ENCODE measurements at regions not wholly inside any gene's neighbourhood (a gene's known extent, or its start where the extent isn't known, plus 50 kb on each side); places are given as distances from the start of the nearest gene placed in this dataset.

DNA sequence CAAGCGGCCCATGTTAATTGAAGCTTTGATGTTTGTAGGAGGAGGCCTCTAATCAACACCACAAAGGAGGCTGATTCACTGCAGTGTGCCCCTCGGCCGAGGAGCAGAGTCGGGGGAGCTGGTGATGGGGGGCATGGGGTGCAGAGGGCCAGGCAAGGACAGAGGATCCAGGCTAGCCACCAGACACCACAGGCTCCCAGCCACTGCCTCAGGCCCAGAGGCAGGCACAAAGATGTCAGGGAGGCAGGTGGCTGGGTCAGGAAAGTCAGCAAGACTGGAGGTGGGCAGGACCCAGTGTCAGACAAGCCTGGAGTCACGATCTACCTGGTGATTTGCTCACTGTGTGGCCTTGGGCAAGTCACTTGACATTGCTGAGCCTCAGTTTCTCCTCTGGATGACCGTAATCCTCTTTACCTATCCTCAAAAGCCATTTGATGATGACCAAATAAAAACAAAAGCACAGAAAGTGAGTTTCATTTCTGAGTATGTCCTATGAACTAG, 121.0 kb downstream of the BUD13 start:
- no peak overlapping the region for H3K4me3 Mint-ChIP-seq (ENCODE audit: unreplicated experiment)
- peaks cover 5% of the 10 kb centered on the region for H3K9me3 Mint-ChIP-seq (ENCODE audit: unreplicated experiment)
- H3K27me3 Mint-ChIP-seq (ENCODE audit: unreplicated experiment) = peaks cover 7% of the 10 kb centered on the region
- H3K4me1 Mint-ChIP-seq (ENCODE audit: low read depth, unreplicated experiment) = peaks cover 10% of the 10 kb centered on the region
- peaks cover 24% of the 10 kb centered on the region for H3K36me3 Mint-ChIP-seq (ENCODE audit: unreplicated experiment)
- TF ChIP-seq, protein P1, sequence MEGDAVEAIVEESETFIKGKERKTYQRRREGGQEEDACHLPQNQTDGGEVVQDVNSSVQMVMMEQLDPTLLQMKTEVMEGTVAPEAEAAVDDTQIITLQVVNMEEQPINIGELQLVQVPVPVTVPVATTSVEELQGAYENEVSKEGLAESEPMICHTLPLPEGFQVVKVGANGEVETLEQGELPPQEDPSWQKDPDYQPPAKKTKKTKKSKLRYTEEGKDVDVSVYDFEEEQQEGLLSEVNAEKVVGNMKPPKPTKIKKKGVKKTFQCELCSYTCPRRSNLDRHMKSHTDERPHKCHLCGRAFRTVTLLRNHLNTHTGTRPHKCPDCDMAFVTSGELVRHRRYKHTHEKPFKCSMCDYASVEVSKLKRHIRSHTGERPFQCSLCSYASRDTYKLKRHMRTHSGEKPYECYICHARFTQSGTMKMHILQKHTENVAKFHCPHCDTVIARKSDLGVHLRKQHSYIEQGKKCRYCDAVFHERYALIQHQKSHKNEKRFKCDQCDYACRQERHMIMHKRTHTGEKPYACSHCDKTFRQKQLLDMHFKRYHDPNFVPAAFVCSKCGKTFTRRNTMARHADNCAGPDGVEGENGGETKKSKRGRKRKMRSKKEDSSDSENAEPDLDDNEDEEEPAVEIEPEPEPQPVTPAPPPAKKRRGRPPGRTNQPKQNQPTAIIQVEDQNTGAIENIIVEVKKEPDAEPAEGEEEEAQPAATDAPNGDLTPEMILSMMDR (IDR thresholded peaks at IDR 0.05; ENCODE audit: partially characterized antibody, unreplicated experiment) = no peak
- H3K27ac Mint-ChIP-seq (ENCODE audit: unreplicated experiment) = no peak overlapping the region
- DNase-seq = no peak

DNA sequence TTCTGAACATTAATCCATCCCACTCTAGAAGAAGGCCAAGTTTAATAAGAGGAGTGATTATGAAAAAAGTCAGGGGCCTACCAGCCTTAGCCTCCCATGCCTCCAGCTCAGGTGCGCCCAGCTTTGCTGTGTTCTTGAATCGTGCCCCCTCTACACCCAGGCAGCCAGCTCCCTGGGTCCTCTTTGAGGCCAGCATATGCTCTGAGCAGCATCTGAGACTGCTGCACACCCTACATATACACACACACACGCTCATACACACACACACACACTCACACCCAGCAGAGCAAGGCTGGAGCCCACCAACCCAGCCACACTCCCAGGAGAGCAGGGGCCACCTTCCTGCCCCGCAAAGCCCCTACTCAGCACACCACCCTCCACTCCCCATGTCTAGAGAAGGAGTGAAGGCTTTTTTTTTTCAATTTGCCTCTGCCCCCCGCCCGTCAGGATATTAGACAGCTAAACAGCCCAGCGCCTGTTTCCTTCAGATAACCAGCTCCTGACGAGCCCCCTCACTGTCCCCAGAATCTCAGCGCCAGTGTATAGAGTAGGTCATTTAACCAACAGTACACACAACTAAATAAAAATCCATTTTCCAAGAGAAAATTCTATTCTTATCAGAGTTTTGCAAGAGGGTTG, 121.6 kb downstream of the BUD13 start:
- H3K36me3 Mint-ChIP-seq (ENCODE audit: unreplicated experiment) = peaks cover 23% of the 10 kb centered on the region
- H3K4me1 Mint-ChIP-seq (ENCODE audit: low read depth, unreplicated experiment) = peaks cover 10% of the 10 kb centered on the region
- no peak for DNase-seq
- no peak overlapping the region for H3K27ac Mint-ChIP-seq (ENCODE audit: unreplicated experiment)
- peaks cover 7% of the 10 kb centered on the region for H3K27me3 Mint-ChIP-seq (ENCODE audit: unreplicated experiment)
- TF ChIP-seq, protein P1 (IDR thresholded peaks at IDR 0.05; ENCODE audit: partially characterized antibody, unreplicated experiment) = no peak
- H3K4me3 Mint-ChIP-seq (ENCODE audit: unreplicated experiment) = no peak overlapping the region
- H3K9me3 Mint-ChIP-seq (ENCODE audit: unreplicated experiment) = peaks cover 5% of the 10 kb centered on the region

DNA sequence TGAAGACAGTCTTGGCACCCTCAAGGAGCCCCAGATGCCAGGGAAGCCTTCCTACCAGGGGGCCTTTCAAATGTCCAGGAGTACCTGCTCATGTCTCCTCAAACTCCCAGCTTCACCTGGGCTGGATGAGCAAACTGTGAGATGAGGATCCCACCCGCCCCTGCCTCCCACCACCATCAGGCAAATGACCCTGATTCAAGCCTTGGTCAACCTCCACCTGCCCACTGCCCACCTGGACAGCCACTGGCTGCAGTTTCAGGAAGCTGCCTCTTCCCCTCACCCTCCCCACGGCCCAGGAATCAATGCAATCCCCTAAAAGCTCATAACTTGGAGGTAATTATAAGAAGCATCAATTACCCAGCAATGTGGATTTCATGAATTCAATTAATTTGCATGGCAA, 122.7 kb downstream of the BUD13 start:
- TF ChIP-seq, protein P1 (IDR thresholded peaks at IDR 0.05; ENCODE audit: partially characterized antibody, unreplicated experiment) = no peak
- H3K4me1 Mint-ChIP-seq (ENCODE audit: low read depth, unreplicated experiment) = peaks cover 10% of the 10 kb centered on the region
- no peak for DNase-seq
- peaks cover 11% of the 10 kb centered on the region for H3K36me3 Mint-ChIP-seq (ENCODE audit: unreplicated experiment)
- no peak overlapping the region for H3K4me3 Mint-ChIP-seq (ENCODE audit: unreplicated experiment)
- H3K27me3 Mint-ChIP-seq (ENCODE audit: unreplicated experiment) = peaks cover 5% of the 10 kb centered on the region
- H3K9me3 Mint-ChIP-seq (ENCODE audit: unreplicated experiment) = peaks cover 2% of the 10 kb centered on the region
- no peak overlapping the region for H3K27ac Mint-ChIP-seq (ENCODE audit: unreplicated experiment)

DNA sequence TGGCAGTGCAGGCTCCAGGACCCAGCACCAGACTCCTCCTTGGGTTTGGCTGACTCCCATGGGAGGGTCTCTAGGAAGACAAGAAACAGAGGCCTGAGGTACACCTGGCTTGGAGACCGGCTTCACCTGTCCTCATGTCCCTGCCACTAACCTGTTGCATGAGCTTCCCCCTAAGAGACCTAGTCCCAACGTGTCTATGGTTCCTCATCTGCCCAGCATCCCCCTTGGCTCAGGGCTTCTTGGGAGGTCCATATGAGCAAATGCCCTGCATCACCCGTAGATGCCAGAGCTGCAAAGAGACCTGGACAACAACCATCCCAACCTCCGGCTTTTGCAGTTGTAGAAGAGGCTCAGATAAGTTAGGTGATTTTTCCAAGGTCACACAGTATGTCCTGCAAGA, 123.5 kb downstream of the BUD13 start:
- TF ChIP-seq, protein P1 (IDR thresholded peaks at IDR 0.05; ENCODE audit: partially characterized antibody, unreplicated experiment) = no peak
- H3K27ac Mint-ChIP-seq (ENCODE audit: unreplicated experiment) = no peak overlapping the region
- no peak for DNase-seq
- peaks cover 2% of the 10 kb centered on the region for H3K9me3 Mint-ChIP-seq (ENCODE audit: unreplicated experiment)
- H3K36me3 Mint-ChIP-seq (ENCODE audit: unreplicated experiment) = peaks cover 5% of the 10 kb centered on the region
- no peak overlapping the region for H3K4me3 Mint-ChIP-seq (ENCODE audit: unreplicated experiment)
- H3K27me3 Mint-ChIP-seq (ENCODE audit: unreplicated experiment) = peaks cover 5% of the 10 kb centered on the region
- H3K4me1 Mint-ChIP-seq (ENCODE audit: low read depth, unreplicated experiment) = peaks cover 10% of the 10 kb centered on the region
